Hematopoietic multipotent progenitor cell treated with erythropoietin and hydrocortisone succinate and interleukin-3 and kit ligand, for 15 days (in vitro differentiated cells): ENCODE measurements at regions not wholly inside any gene's neighbourhood (a gene's known extent, or its start where the extent isn't known, plus 50 kb on each side); places are given as distances from the start of the nearest gene placed in this dataset.
"Not testable (repeated sequence)": the region's sequence is repeated elsewhere in the genome, so short reads cannot be mapped to it uniquely, and the experiment has no call there.

Experiments
- DNase-seq: peaks from one replicate; pipeline ENCODE4 v3.0.0-alpha.2; 2015; ENCODE audit warnings: low spot score

DNA sequence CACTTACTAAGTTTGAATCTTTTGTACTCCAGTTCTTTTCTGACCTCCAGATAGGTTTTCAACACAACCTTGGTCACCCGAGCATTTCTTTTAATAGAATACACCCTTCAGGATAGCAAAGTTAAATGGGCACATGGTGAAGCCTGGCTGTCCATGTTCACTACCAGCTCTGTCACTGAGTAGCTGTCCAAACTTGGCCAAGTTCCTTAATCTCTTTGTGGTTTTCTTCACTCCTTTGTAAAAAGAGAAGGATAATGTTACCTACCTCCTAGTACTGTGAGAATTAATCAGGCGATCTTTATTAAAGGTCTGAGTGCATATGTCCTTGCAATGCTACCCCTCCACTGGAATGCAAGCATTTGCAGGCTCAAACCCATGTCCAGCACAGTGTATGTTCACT, 128.1 kb upstream of the PTPRZ1 start:
- DNase-seq = no peak

DNA sequence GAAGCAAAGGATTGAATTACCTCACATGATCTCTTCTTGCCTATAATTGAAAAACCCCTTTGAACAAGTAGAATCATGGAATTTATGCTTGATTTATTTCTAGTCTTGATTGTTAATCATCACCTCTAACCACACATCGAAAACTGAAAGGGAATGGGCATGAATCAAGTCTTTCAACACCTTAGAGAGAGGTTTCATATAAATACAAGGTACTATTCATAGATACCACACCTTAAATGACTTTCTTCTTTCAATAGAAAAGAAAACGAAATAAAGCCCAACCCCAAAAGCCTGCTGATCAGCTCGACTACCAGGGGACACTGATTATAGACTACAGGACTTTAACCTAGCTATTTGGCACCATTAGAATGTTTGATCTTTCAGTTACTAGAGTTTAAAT, 128.6 kb upstream of the PTPRZ1 start:
- DNase-seq = no peak

DNA sequence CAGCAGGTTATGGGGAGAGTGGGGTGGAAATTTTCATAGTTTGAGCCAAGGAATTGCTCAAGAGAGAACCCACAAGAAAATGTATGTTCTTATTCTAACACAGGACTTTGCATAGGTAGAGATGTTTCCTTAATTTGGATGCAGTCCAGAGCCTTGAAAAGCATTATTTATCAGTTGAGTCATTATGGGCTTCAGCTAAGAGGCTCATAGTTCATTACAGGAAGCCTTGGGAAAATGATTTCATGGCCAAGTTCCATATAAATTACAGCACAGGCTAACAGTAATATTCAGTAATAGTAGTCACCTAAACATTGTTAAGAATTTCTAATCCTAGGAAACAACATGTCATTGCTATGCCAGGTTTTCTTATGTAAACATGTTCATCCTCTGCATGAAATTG, 131.1 kb upstream of the PTPRZ1 start:
- DNase-seq = no peak

DNA sequence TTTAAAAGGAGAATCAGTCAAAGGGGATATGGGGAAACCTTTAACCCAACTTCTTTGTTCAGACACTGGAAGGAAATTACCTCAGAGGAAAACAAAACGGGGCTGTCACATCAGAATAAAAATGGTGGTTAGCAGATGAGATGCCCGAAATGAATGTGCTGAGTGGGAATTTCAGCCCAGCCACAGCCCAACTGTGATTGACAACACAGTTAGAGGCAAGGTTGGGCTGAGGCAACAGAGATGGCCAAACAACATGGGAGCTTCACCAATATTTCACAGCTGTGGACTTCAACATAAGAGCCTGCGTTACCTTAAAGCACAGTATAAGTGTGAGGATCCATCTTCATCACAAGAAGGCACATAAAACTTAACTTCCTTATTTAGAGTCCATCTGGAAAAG, 133.5 kb upstream of the PTPRZ1 start:
- DNase-seq = no peak

DNA sequence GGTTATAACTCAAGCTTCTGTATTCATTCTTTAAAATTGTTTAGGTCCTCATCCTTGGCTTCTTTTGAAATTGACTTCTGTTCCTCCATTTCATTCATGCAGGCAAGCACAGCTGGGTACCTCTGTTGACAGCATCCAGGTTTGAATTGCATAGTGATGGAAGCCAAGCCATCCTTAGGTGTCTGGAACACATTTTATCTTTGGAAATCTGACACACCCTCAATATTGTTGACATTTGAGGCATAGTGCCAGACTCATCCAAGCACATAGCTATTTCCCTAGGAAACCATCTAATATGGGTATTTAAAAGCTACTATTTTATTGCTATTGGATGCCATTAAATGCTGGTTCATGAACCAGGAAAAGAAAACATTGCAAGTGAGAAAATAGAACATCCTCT, 142.1 kb upstream of the PTPRZ1 start:
- DNase-seq = no peak

DNA sequence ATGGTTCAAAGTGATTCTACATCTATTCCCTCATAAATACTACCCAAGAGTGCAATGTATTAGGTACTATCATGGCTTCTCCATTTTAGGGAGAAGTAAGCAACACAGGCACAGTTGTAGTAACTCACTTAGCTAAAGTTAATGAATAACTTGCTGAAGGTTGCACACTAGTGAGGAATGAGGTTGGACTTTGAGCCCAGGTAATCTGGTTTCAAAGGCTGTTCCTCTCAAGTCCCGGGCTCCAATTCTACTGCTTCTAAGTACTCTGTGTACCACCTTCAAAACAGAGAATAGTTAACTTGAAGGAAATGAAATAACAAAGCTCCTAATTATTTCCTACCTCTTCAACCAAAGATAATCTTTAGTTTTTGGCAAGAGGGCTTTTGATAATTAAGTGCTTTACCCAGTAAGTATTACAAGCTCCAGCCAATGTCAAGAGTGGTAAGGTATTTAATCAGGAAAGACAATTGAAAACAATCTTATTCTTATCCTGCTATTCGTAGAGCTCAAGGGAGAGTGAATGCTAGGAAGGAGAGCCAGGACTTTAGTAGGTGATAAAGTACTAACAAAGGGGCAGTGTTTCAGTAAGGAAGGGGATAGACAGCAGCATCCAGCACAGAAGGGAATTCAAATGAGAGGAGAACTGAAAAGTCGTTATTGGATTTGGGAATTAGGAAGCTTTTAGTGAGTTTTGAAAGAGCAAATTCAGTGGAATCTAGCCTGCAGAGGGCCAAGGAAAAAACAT, 158.2 kb upstream of the PTPRZ1 start:
- no peak for DNase-seq

DNA sequence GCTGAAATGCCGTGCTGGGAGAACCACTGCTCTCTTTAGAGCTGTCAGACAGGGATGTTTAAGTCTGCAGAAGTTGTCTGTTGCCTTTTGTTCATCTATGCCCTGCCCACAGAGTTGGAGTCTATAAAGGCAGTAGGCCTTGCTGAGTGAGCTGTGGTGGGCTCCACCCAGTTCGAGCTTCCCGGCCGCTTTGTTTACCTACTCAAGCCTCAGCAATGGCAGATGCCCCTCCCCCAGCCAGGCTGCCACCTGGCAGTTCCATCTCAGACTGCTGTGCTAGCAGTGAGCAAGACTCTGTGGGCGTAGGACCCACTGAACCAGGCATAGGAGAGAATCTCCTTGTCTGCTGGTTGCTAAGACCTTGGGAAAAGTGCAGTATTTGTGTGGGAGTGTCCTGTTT, 160.0 kb upstream of the PTPRZ1 start:
- DNase-seq = not testable (repeated sequence)

DNA sequence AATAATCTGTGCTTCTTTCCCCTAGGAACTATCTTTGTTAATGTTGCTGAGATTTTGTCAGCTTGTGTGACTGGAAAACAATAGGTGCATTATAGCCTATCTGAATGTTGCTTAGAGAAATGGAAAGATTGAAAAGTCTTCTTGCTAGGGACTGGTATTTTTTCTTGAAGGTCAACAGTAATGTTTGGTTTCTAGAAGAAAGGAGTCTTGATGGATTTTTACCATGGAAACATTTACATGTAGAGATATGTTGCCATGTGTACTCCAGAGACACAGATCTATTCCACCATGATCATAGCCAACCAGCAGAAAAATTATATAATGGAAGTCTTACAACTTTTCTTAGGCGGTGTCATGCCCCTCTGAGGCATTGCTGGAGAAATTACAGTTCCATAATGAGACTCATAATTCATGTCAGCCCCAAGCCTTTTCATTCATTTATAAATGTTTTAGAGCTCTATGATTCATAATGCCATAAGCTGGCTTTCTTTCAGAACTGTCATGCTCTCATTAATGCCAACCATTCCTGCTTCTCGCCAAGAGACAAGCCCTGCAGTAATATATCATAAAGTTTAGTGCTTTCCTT, 175.1 kb upstream of the PTPRZ1 start:
- DNase-seq = no peak

DNA sequence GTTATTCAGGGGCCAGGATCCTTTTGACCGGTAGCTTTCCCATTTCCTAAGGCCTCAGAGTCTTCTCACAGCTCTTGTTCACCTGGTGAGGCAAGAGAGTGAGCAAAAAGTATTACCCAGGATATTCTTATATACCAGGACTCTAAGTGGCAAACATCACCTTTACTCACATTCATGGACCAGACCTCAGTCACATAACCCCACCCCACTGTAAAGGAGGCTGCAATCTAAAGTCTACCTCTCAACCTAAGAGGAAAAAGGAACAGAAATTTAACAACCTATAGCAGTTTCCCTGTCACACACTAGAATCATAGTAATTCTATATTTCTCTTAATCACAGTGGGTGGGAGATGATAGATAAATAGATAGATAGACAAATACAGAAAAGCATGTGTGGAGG, 176.0 kb upstream of the PTPRZ1 start:
- no peak for DNase-seq

DNA sequence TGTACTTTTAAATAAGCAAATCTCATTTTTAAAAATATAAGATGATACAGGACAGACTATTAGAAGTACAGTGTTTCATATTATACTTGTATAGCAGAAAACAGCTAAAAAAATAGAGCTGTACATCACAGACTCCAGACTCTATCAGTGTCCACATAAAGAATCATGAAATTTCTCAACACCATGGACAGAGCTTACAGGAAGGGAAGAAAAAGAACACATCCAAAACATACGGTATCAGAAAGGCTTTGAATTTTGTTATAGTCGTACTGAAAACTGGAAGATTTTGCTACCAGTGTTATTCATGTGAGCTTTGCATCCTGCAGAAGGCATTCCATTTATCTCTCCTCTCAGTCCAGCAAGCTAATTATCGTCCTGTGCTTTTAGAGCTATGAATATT, 183.2 kb upstream of the PTPRZ1 start:
- DNase-seq = no peak

DNA sequence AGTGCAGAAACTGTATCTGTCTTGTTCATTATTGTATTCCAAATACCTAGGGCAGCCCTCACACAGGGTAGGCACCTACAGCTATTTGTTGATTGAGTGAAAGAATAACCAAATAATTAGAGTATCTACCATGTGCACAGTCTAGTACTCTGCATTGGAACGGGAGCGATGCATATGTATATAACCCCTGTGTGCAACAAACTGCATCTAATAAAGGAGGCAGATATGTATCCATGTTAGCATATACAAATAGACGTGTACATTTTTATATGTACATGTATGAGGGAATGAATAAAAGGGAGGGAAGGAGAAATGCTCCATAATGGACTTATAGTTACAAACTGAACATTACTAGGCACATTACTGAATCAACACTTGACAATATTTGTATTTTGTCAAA, 191.3 kb upstream of the PTPRZ1 start:
- no peak for DNase-seq

DNA sequence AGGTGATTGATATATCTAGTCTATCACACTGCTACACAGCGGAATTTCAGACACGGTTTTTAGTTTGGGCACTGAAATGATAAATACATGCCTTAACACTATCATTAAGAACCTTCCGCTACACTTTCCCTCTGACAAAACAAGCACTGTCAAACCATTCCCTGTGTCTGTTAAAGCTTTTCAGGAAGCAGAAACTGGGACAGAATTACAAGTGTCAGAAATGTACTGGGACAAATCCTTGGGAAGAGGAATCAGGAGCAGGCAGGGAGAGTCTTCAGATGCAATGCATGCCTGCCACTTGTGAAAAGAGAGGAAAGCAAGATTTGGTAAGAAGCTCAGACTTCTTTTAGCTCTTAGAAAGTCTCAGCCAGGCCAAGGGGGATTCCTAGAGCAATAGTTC, 196.8 kb upstream of the PTPRZ1 start:
- DNase-seq = no peak

DNA sequence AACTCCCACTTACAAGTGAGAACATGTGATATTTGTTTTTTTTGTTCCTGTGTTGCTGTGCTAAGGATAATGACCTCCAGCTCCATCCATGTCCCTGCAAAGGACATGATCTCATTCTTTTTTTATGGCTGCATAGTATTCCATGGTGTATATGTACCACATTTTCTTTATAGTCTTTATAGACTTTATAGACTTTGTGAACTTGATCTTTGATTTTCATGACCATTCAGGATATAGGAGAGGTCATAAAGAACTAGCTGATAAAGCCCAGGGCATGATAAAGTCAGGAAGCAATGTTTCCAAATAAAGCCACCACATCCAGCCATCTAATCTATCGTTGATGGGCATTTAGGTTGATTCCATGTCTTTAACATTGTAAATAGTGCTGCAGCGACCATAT, 198.5 kb upstream of the PTPRZ1 start:
- not testable (repeated sequence) for DNase-seq

DNA sequence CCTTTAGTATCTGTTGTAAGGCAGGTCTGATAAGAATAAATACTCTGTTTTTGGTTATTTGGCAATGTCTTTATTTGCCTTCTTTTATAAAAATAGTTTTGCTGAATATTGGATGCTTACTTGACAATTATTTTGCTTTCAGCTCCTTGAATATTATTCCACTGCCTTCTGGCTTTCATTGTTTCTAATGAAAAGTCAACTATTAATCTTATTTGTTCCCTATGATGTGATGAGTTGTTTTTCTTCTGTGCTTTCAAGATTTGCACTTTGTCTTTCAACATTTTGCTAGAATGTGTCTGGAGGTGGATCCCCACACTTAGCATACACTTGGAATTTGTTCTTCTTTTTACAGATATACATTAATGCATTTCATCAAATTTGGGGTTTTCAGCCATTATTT, 203.8 kb upstream of the PTPRZ1 start:
- no peak for DNase-seq

DNA sequence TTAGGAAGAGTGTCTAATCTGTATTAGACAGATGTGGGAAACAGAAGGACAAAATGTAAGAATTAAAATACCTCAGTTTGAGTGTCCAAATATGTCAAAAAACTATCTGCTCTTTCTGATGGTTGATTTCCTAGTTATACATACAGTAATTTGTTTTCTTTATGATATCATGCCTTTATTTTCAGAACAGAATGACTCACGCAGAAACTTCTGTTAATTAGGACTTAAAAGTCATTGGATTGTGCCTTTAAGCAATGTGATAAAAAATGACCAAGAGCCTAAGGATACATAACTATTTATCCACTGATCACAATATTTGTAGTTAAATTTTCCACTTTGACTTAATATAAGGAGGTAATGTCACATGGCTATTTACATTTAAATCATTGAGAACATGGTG, 206.7 kb upstream of the PTPRZ1 start:
- DNase-seq = no peak

DNA sequence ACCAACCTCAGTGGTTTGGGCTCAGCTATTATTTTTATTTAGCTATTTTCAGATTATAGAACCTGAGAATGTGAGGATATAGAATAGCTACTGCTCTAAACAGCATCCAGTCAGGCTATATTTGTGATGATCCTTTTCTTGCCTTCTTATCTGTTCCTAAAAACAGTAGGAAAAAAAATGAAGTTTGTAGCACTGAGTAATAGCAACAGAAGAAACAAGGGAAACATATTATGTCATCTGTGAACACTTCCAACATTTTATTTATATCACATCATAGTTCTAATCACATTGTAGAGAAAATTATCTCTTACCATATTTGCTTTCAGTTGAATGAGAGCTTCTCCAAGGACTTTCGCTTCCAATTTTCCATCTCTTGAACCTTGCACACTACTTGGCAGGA, 229.6 kb upstream of the PTPRZ1 start:
- DNase-seq = no peak

DNA sequence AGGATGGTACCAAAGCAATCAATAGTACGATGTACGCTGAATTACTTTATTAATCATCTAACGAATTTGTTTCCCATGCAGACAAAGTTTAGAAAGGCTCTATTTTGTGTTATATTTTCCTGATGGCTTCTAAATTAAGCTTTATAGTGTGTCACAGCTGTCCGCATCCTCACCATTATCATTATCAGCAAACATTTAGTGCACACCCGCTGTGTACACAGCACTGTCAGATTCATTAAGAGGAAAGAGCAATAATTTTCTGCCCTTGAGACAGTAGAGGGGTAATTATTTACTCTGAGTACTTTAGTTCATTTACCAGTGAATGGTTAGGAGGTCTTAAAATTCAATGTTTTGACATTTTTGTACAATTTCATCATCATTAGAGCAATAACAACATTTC, 233.3 kb upstream of the PTPRZ1 start:
- DNase-seq = no peak

DNA sequence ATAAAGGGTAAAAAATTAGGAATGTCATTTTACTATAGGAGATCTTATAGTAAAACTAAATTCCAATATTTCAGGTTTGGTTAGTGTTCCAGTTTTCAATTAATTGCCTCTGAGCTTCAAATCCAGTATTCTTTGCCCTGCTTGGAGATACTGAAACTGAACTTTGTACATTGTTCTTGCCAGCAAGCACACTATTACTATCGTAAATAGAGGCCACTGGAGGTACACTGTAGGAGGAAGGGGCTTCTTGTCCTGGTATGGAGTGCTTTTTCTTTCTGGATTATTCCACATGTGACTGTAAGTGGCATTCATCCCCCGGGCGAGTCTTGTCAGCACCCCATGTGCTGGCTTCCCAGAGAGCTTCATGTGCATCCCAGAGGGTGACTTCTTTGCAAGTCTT, 234.7 kb upstream of the PTPRZ1 start:
- DNase-seq = no peak

DNA sequence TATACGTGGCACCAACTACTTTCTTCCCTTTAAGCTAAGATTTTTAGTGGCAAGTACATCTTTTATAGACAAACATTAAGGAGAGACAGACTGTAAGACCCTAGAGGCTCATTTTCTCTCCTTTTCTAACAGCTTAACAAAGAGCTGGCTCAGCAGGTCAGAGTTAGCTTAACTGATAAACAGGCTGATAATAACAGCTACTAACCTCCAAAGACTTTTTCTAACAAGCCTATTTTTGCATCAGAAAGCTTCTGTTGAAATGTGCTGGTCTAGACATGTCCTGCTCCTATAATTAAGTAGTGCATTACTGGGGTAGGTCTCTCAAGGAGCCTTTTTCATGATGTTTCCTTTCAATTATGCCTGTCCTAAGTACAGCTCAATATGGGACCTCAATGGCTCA, 238.2 kb upstream of the FAM3C start:
- no peak for DNase-seq

DNA sequence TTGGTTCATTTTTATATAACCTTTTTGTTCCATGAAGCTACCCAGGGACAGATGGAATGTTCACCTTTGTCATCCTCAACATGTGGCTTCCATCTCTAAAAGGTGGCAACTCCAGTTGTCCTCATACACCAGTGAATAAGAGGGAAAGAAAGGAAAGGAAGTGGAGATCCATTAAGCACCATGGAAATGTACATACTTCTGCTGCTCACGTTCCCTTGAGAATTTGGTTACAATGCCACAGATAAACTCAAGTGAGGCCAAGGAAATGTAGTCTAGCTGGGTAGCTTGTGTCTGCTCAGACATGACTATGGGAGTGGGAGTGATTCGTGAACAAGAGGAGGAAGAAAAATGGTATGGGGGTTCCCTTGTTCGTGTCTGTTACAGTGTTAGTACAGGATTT, 237.1 kb upstream of the FAM3C start:
- no peak for DNase-seq

DNA sequence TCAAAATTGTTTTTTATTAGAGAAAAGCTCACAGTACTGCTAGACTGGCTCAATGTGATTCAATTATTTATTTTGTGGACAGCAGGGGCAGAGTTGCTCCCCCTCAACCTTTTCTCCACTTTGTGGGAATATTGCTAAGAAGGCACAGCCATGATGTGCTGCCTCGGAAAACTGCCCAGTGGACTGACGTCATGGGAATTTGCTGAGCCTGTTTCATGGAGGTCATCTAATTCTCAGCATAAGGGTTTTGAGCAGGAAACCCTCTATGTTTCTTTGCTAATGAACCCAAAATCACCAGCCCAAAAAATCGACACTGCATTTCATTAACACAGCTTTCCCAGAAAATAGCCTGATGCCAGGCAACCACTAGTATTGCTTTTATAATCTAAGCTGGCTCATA, 228.8 kb upstream of the FAM3C start:
- DNase-seq = no peak

DNA sequence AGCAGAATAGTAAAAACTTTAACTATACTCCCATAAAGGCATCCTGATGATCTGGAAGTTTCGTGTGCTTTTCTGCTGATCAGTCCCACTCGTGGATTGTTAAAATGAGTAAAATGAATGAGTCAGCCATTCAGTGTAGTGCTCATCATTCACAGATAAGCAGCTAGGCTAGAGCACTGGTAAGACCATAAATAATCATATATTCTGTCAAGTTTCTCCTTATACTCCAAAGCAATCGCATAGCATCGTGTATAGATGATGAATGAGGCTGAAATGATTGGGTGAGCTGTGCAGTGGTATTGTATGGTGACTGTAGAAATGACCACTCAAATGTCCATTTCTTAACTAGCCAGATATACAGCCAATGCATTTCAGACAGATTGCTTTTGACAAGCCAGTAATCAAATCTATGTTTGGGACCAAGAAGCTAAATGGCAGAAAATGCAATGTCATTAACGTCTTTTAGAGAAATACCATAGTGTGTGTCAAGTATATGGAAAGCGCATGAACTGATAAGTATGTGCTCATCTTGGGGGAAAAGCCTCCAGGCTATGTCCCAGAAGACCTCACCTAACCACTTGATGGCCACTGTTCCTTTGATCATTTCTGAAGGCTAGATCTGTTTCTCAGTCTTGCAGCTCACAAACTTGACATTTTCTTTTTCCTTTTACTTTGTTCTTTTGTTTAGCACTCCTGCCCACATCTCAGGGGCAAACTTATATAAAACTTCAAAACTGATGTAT, 227.2 kb upstream of the FAM3C start:
- DNase-seq = no peak

DNA sequence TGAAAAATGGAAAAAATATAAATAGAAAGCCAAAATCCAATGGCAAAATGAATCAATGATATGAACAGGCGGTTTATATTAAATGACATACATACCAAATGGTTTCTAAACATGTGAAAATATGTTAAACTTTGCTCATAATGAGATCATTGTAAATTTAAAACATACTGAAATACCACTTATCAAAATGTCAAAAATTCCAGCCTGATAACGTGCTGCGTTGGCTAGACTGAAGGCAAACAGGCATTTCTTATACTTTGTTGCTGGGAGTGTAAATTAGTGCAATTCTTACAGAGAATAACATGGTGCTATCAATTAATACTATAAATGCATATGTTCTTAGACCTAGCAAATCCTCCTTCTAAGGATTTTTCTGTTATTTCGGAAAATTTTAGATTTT, 225.8 kb upstream of the FAM3C start:
- DNase-seq = no peak
